ENCODE measurements at regions not wholly inside any gene's neighbourhood (a gene's known extent, or its start where the extent isn't known, plus 50 kb on each side); places are given as distances from the start of the nearest gene placed in this dataset.
A peak's percentile ranks its signal among the peaks of the same experiment; 100 is the strongest.

DNA sequence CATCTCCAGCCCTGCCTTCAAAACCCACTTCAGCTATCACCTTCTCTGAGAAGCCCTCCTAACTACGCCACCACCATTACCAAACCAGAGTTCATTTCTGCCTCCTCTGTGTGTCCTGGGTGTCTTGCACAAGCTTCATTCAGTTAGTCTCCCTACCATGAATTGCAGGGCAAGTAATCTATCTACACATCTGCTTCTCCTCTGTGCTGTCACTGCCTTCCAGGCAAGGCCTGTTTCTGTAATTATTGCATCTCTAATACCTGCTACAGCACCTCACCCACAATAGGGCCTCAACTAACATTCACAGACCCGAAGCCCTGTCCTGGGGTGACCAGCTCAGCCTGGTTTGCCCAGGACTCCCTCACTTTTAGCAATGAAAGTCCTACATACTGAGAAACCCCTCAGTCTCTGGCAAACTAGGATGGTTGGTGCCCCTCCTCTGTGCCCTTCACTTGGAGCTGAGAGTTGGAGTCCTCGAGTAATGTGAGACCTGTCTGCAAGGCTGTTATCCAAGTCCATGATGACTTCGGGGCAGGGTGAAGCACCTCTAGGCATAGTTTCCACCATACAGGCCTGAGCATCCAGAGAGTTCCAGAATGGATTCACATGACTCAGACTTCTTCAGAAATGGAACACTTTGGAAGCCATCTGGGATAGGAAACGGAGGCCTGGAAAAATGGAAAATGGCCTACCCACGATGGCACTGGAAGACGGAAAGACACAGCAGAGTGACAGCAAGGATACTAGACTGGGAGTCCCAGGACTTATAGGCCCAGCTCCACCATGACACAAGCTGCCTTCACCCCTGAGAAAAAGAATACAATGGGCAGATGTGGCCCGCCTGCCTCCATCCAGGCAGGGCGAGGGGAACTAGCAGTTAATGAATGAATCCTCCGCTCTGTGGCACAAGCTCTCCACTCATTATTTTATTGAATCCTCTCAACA, 269.3 kb downstream of the BUD13 start:
- DNase-seq: no peak

DNA sequence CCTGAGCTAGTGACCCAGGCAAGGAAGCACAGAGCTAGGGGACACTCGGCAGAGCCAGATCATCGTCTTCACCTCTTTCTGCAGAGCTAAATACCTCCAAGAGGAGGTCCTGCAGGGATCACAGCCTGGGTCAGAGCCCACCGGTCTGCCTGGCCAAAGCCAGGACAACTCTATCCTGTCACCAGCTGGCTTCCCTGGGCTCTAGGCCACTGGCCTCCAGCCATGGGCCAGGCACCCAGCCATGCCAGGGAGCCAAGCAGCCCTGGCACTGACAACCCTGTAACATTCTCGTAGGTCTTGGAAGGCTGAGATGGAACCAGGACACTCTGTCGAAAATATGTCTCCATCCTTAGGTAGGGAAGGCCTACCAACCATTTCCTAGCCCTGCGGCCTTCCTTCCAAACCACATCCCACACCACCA, 270.1 kb downstream of the BUD13 start:
- DNase-seq: no peak

DNA sequence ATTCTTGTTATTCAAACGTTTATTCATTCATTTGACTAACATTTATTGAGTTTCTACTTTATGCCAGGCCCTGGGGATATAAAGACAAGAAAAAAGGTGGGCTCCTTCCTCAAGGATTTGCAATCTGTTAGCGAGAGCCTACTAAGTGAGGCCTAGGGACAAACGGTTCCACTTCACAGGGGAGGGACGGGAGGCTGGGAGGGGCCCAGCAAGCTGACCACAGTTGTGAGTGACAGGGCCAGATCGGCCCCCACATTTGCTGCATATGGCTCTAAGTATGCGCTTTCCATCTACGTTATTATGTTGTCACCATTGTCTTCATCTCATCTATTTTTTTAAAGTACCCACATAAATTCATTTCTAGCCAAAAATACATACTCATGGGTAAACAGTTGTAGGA, 271.1 kb downstream of the BUD13 start:
- DNase-seq: no peak

DNA sequence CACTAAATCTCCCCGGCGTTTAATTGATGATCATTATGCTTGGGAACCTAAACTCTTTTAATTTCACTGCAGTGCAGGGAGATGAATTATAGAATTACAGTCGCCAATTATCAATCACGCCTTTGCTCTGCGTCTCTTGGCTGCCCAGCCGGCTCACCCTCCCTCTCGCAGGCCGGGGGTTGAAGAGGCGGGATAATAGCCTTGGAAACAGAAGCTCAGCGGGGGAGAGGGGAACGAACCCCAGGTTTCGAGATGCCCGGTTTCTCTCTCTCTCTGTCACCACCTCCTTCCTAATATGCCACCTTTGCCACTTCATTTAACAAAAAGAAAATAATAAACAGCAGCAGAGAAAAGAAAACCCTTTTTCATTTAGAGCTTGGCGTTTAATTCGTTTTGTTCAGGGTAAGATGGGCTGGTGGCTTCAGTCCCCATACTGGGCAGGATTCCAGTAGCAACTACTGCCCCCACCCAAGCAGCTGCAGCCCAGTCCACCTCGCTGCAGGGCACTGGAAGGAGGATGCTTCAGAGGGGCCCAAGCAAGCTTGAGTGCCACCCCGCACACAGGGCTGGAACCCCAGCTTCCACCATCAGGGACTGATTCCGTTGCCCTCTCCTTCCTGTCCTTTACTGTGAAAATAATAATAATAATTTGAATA, 271.7 kb downstream of the BUD13 start:
- DNase-seq: no peak

DNA sequence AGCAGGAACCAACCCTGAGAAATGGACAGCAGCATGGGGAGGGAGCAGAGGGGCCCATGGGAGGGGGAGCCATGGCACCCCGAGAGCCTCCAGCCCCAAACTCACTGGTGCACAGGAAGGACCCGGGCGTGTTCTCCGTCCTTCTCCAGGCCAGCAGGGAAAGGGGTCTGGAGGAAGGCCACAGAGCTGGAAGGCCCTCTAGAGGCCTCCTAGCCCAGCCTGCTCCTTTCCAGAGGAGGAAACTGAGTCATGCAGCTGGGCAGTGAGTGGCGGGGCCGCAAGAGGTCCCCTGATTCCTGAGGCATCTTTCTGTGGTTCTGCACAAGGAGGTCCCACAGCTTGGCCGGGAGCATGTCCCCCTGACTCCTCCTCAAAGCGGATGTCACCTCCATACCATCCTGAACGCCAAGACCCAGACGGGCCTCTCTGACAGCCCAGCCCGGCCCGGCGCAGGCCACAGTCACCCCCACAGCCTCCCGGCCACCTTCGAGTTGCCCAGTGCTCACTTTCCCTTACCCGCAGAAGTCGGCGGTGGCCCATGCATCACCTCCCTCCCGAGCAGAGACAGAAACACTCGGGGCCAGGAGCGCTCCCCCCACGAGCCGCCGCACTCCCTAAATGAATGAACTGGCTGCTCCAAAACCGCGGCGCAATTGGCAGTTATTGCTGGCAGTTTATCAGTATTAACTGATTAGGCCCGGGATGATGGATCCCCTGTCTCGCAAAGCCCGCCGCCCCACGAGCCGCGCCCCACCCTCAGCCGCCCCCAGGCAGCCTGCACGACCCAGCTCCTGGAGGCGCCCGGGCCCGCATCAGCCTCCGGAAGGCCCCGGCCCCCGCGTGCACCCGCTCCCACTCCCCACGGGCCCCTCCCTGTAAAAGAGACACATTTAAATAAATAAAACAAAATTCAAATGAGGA, 272.5 kb downstream of the BUD13 start:
- no peak for DNase-seq

DNA sequence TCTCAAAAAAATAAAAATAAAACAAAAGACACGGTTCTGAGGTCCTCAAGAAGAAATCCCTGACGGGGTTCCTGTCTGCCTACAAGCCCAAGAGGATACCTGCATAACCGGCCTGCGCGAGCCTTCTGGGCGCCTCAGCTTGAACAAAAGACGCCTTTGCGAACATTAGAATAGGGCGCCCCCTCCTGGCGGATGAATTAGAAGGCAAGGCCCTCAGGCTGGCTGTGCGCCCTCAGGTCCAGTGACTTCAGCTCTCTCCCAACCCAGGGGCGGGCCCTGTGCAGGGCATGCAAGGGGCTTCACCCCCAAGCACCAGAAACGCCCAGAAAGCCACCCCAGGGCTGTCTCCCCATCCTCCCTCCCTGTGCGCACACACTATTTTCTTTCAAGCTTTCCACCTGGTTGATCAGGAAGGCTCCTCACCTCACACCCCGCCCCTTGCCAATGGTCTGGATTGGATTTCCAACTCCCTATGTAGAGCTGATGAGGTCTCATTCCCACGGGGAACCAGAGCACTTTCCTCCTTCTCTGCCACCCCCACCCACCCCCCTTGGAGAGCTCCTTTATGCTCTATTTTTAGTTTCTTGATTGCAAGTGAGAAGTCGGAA, 273.3 kb downstream of the BUD13 start:
- DNase-seq: peak; percentile 36

DNA sequence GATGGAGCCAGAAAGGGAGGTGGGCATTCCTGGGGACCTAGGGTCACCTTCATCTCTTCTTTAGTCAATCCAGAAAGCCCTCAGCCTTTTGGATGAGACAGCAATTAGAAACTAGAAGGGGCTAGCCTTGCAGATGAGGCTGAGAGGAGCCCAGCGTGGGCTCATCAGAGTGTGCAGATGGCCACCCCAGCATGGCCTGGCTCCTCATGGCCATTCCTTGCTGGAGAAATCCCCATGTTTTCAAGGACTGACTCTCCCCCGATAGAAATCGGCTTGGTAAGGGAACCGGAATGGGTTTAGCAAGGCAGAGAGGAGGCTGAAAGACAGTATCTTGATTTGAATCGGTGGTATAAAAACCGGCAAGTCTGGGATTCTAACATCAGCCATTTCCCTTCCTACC, 274.6 kb downstream of the BUD13 start:
- DNase-seq: no peak

DNA sequence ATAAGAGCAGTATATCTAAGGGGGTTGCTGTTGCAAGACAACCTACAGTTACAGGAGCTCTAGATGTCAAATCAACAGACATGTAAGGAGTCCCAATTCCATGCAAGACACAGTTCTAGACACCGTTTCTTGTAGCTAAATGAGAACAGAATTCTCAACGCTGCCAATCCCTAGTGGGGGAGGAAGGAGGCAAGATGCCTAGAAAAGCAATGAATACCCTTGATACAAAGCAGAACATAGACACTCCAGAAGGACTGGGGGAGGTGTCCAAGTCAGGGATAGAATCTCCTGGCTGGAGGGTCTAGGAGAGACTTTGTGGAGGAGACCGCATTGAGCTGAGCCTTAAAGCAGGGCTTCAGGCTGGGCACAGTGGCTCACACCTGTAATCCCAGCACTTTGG, 280.2 kb downstream of the BUD13 start:
- no peak for DNase-seq

DNA sequence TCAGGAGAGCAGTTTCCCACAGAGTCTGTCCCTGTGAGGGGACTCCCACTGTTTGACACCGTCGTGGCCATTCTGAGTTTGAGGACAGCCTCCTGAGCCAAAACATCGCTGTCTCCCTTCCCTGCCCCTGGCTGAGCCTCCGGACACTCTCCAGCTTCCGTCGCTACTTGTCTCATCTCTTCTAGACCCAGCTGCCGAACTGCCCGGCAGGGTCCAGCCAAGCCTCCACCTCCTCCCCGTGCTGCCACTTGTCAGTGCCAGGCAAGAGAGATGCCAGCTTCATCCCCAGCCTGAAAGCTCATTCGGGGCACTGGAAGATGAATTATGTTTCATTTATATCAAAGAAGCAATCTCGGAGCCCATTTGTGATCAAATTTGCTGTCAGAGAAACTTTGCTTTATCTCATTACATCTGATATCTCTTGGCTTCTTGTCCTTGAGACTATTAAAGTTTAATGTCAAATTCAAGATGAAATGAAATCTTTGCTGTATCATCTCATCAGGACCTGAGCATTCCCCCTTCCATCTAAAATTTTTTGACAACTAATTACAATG, 283.9 kb downstream of the BUD13 start:
- DNase-seq: no peak

DNA sequence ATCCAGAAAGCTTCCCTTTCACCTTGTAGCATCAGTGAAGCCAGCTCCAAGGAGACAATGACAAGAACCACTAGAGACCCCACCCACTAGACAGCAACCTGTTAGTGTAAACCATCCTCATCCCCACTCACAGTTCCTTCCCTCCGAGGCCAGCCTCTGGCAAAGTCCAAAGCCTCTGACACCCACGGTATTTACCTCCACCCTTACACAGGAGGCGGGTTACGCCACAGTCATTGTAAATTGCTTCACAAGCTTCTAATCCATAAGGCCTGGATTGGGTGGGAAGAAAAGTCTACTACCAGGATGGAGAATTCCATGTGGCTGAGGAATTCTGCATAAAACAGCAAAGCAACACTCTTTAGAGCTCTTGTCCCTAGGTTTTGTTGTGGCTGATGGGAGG, 287.4 kb downstream of the BUD13 start:
- no peak for DNase-seq

DNA sequence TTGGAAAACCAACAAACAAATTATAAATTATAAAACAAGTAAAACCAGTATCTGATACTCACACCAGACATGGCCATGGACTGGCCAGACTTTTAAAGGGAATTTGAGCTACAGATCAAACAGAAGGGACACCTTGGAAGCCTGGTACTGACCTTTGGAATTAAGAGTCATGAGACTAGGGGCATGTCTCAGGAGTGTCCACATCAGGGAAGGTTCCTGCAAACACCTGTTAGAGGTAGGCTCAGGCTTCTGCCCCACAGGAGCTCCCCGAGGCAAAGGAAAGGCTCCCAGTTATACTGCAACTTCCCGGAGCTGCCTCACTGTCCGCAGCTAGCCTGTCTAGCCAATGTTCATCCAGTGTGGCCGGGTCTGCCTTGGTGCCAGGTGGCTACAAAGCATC, 290.1 kb downstream of the BUD13 start:
- DNase-seq: no peak

DNA sequence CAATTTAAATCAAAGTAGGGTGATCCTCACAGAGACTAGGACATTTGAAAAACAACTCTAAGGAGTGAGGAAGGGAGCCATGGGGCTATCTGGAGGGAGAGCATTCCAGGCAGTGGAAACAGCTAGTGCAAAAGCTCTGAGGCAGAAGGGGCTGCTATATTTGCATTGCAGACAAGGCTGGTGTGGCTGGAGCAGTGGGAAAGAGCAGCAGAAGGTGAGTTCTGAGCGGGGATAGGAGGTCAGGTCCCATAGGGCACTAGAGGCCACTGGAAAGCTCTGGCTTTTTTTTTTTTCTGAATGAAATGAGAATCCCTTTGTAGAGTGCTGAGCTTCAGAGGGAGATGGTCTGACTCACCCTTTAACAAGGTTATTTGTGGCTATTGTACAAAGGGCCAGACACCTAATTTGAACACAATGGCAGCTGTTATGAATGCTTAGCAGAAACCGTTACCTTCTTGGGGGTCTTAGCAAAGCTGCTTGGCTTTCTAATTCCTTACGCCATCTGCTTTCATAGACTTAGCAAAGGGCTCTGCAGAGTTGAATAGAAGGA, 291.6 kb downstream of the BUD13 start:
- no peak for DNase-seq

DNA sequence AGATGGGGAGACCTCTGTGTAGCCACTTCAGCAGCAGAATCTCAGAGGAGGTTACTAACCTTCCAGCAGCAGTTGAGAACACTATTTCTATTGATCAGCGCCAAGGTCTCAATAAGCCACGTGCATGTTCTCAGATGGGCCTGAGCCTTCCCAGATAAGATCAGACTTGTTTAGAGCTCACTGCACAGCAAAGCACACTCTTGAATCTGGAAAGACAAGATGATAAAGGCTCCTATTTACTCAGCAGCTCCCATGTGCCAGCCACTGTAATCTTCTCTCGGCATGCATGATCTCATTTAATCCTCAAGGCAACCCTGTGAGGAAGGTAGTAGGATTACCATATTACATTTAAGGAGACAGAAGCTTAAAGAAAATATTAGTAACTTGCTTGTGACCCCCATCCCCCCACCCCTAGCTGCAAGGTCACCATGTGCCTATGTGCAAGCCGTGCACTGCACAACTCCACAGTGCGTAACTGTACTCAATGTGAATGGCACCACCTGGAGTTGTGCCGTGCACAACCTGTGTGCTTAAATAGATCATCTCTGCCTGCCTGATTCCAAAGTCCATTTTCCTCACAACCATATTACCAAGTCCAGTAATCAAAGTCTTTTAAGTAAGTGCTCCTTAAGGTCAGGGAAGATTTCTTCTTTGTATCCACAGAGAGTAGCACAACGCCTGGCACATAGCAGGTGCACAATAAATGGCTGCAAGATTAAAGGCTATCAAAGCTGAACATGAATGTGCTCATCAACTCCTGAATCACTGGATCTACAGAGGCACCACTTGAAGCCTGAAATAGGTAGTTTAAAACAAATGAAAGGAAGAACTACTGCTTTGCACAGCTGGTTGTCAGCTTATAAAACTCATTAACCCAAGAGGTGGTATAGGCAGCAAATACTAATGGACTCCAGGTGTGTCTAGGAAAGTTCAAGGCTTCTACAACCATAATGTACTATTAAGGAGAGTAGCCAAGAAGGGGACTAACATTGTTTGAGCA, 293.8 kb downstream of the BUD13 start:
- DNase-seq: no peak

DNA sequence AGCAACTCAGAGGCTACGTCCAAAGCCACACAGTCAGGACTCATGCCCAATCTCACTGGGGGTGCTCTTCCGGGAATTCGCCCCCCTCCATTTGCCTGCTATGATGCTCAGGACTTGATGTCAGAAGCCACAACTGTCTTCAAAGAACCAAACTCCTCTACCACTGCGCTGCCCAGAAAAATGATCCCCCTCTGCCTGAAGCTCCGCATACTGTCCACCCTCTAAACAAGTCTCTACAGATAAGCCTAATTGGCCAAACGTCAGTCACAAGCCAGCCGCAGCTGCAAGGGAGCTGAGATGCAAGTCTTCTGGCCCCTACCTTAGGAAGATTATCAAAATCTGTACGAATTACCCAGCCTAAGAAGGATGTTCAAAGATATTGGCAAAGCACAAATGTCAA, 294.6 kb downstream of the BUD13 start:
- DNase-seq: no peak

DNA sequence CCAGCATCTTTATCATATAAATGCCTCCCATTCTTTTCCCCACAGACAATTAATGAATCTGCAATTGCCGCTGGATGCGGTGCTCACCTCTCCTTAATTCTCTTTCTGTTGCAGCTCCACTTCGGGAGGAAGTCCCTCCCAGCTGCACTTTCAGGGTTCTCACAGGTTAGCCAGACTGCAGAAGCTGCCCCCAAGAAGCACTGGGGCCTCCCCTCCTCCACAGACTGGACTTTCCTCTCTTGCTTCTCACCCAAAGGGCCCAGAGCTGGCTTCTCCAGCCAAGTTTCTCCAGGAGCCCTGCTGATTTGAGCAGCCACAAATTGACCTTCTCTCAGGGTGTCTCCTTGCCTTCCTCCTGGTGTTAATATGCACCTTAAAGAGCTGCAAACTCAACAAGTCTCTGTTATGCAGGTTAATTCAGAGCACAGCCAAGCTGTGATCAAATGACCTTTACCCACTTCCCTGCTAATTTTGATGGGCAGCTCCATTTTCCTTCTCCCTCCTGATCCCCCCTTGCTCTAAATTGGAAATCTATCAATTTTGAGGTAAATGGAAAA, 298.9 kb downstream of the BUD13 start:
- no peak for DNase-seq

DNA sequence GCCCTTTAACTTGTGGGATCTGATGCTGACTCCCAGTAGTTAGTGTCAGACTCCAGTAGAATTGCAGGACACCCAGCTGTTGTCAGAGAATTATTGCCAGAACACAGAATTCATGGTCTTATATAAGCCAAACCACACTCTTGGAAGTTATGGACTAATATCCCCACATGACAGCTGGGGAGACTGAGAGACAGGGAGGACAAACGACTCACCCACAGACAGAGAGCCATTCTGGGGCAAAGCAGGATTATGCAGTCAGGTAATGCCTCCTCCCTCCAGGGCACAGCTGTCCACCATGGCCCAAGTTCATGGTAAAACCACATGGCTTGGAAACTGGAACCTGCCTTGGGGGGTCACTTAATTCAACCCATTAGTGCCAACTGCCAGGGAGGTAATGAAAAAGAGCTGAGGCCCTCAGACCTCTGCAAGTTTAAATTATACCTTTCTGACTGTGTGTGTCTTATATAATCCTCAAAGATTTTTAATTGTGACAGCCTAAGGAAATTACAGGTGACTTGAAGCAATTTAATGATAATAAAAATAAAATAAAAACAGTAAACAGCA, 299.5 kb downstream of the BUD13 start:
- DNase-seq: no peak

DNA sequence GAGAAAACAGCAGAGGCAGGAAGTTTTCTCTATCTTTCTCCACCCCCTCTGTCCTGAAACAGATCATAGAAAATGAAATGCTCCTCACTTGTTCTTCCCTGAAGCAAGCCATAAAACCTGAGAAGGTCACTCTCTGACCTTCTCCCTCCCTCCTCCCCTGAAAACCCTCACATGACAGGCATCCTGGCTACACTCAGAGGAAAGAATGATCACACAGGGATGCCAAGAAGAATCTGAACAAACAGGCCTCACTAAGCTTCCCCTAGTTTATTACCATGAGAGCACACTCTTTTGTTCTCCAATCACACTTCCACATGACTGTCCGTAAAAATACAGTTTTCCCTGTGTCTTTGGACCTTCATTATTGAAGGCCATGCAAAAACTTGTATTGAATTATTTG, 300.1 kb downstream of the BUD13 start:
- DNase-seq: no peak

DNA sequence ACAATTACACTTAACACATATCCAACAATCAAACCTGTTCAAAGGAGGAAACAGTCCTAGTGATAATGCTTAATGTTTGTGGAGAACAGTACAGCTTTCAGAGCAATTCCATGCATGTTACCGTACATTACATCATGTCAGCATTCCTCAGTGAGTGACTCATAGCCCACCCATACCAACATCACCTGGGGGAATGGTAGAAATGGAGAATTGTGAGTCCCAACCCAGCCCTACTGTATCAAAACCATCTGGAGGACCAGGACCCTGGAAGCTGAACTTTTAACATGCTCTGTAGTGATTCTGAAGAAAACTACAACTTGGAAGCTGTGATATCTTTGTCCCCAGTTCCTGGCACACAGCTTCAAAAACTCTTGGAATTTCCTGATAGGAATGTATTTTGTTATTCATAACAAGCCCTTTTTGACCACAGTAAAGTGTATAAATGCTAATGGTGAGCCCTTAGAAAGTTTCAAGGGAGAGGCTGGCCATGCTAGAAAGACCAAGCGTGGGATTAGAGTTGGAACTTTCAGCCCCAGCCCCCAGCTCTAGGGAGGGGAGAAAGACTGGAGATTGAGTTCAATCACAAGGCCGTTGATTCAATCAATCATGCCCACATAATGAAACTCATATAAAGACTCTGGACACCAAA, 301.1 kb downstream of the BUD13 start:
- no peak for DNase-seq

DNA sequence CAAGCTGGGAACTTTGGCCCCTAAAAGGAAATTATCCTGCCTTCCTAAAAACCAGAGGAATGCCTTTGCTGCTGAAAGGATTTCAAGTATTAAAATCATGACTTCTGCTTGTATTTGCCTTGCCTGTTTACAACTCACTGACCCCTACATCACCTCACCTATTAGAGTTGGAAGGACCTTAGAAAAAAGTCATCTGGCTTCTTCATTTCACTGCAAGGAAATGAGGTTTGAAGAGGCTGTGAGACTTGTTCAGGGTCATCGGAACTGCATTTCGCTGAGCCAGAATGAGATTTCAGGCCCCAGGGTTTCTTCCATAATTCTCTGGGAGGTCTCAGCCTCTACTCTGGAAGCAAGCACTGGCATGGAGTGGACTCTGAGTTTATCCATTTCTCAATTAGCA, 304.1 kb downstream of the BUD13 start:
- DNase-seq: no peak

DNA sequence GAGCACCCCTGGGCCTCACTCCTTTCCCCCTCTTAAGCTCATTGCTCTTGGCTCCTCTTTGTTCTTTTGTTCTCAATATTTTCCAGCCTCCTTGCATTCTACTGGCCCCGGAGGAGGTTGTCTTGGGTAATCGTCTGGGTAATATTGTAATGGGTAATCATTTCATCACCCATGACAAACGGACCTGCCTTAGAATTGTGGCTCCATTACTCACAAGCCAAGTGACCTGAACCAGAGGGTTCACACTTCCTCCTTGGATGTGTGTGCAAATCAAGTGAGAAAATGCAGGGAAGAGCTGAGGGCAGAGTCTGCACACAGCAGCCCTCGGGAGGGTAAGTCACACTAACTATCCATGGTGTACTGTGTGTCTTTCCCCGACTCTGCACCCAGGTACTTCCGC, 305.0 kb downstream of the BUD13 start:
- no peak for DNase-seq
